Neural crest cell (in vitro differentiated cells): ENCODE measurements at regions not wholly inside any gene's neighbourhood (a gene's known extent, or its start where the extent isn't known, plus 50 kb on each side); places are given as distances from the start of the nearest gene placed in this dataset.

ENCODE experiments used
- DNase-seq: peaks from one replicate; pipeline ENCODE4 v3.0.0; 2021; ENCODE audit warnings: low read depth, mixed read lengths, low spot score
- H3K27ac Mint-ChIP-seq: one replicate; pipeline ENCODE4 v1.8.0; 2021; ENCODE audit warnings: mild to moderate bottlenecking, mixed read lengths; ENCODE audit not compliant: unreplicated experiment
- H3K27me3 Mint-ChIP-seq: 2 replicates; pipeline ENCODE4 v1.8.0; 2021; ENCODE audit warnings: low read depth, mild to moderate bottlenecking, mixed read lengths
- H3K36me3 Mint-ChIP-seq: 2 replicates; pipeline ENCODE4 v1.8.0; 2021; ENCODE audit warnings: low read depth, mild to moderate bottlenecking, mixed read lengths
- H3K4me1 Mint-ChIP-seq: 2 replicates; pipeline ENCODE4 v1.8.0; 2021; ENCODE audit warnings: mixed read lengths
- H3K4me3 Mint-ChIP-seq: one replicate; pipeline ENCODE4 v1.8.0; 2021; ENCODE audit warnings: mild to moderate bottlenecking, mixed read lengths
- H3K9me3 Mint-ChIP-seq: 2 replicates; pipeline ENCODE4 v1.8.0; 2021; ENCODE audit warnings: mixed read lengths
- CTCF ChIP-seq: fragments of 200-600 bp; sonication (generic); conservative IDR thresholded peaks from 2 replicates; pipeline ENCODE4 v1.5.0; 2021; ENCODE audit warnings: antibody characterized with exemption, mild to moderate bottlenecking

- Mint-ChIP-seq H3K27me3 (no peaks in the 10 kb centered on the region), H3K27ac (no peak overlapping the region), H3K4me1 (no peaks in the 10 kb centered on the region), H3K4me3 (no peak overlapping the region), H3K36me3 (no peaks in the 10 kb centered on the region), H3K9me3 (no peaks in the 10 kb centered on the region)
- DNase-seq, result no peak
- no peak for TF ChIP-seq CTCF
Measured at GRCh38 chr12:84785951-84786350, 126.6 kb downstream of the SLC6A15 start.

- Mint-ChIP-seq H3K36me3 (no peaks in the 10 kb centered on the region), H3K4me1 (no peaks in the 10 kb centered on the region), H3K9me3 (no peaks in the 10 kb centered on the region), H3K27ac (no peak overlapping the region), H3K27me3 (no peaks in the 10 kb centered on the region), H3K4me3 (no peak overlapping the region)
- TF ChIP-seq CTCF, result no peak
- DNase-seq, result no peak
Measured at GRCh38 chr12:84785281-84785680, 127.3 kb downstream of the SLC6A15 start.

- H3K36me3 Mint-ChIP-seq, result no peaks in the 10 kb centered on the region
- no peak for DNase-seq
- peak overlapping the region; percentile 24 for H3K27ac Mint-ChIP-seq
- TF ChIP-seq CTCF, result no peak
- no peak overlapping the region for H3K4me3 Mint-ChIP-seq
- H3K27me3 Mint-ChIP-seq, result no peaks in the 10 kb centered on the region
- no peaks in the 10 kb centered on the region for H3K9me3 Mint-ChIP-seq
- H3K4me1 Mint-ChIP-seq, result no peaks in the 10 kb centered on the region
Measured at GRCh38 chr12:84779169-84779568, 133.4 kb downstream of the SLC6A15 start.

GRCh38 chr12:84772281-84772680 lies 140.3 kb downstream of the SLC6A15 start:
- no peaks in the 10 kb centered on the region for H3K27me3 Mint-ChIP-seq
- no peak overlapping the region for H3K27ac Mint-ChIP-seq

GRCh38 chr12:84767079-84767478 lies 145.5 kb downstream of the SLC6A15 start:
- no peak for TF ChIP-seq CTCF
- Mint-ChIP-seq H3K9me3 (no peaks in the 10 kb centered on the region), H3K27me3 (no peaks in the 10 kb centered on the region), H3K36me3 (no peaks in the 10 kb centered on the region), H3K27ac (no peak overlapping the region), H3K4me1 (no peaks in the 10 kb centered on the region), H3K4me3 (no peak overlapping the region)
- DNase-seq, result no peak

More at GRCh38 chr12:84772281-84772680, 140.3 kb downstream of the SLC6A15 start:
- no peak for DNase-seq
- Mint-ChIP-seq H3K4me1 (no peaks in the 10 kb centered on the region), H3K4me3 (no peak overlapping the region), H3K36me3 (no peaks in the 10 kb centered on the region), H3K9me3 (no peaks in the 10 kb centered on the region)
- TF ChIP-seq CTCF, result no peak

GRCh38 chr12:84766375-84766774 lies 146.2 kb downstream of the SLC6A15 start:
- DNase-seq, result no peak
- no peak overlapping the region for H3K4me3 Mint-ChIP-seq
- no peaks in the 10 kb centered on the region for H3K27me3 Mint-ChIP-seq
- H3K4me1 Mint-ChIP-seq, result no peaks in the 10 kb centered on the region
- no peaks in the 10 kb centered on the region for H3K36me3 Mint-ChIP-seq
- H3K27ac Mint-ChIP-seq, result no peak overlapping the region
- no peaks in the 10 kb centered on the region for H3K9me3 Mint-ChIP-seq
- no peak for TF ChIP-seq CTCF
